Heart right ventricle (tissue), 16 donors: ENCODE measurements at regions not wholly inside any gene's neighbourhood (a gene's known extent, or its start where the extent isn't known, plus 50 kb on each side); places are given as distances from the start of the nearest gene placed in this dataset.

Source experiments
- ATAC-seq, 8 donors: fragments of 200-7000 bp; cut with Tn5 transposase; one replicate each; pipeline ENCODE4 v1.9.1; 2020; ENCODE audit warnings: mild to moderate bottlenecking in 8 of 8, moderate library complexity in 8 of 8, moderate number of reproducible peaks in 1 of 8
- DNase-seq, 2 donors: peaks; one replicate each; pipeline ENCODE4 v3.0.0-alpha.2; 2020
- H3K27ac ChIP-seq, 10 donors: fragments of 200-600 bp; sonication (generic) in 2 of 10; one replicate each; pipeline versions ENCODE4 v1.5.0 to v1.8.0; 2020 to 2022; ENCODE audit warnings: mild to moderate bottlenecking in 3 of 10
- H3K27me3 ChIP-seq, 7 donors: fragments of 200-600 bp; one replicate each; pipeline ENCODE4 v1.8.0; 2021 to 2022; ENCODE audit warnings: mild to moderate bottlenecking in 2 of 7
- H3K36me3 ChIP-seq, 9 donors: fragments of 200-600 bp; sonication (generic) in 1 of 9; one replicate each; pipeline versions ENCODE4 v1.5.0 to v1.8.0; 2020 to 2022; ENCODE audit warnings: mild to moderate bottlenecking in 2 of 9
- H3K4me1 ChIP-seq, 9 donors: fragments of 200-600 bp; sonication (generic) in 1 of 9; one replicate each; pipeline versions ENCODE4 v1.5.0 to v1.8.0; 2020 to 2022; ENCODE audit warnings: mild to moderate bottlenecking in 4 of 9
- H3K4me3 ChIP-seq, 10 donors: fragments of 200-600 bp; sonication (generic) in 2 of 10; one replicate each; pipeline versions ENCODE4 v1.5.0 to v1.8.0; 2020 to 2022; ENCODE audit warnings: mild to moderate bottlenecking in 7 of 10, moderate library complexity in 2 of 10
- H3K9me3 ChIP-seq, 11 donors: fragments of 200-600 bp in 10 of 11; sonication (generic) in 2 of 11; one replicate each; pipeline versions ENCODE4 v1.5.0 to v1.8.0; 2013 to 2022; ENCODE audit warnings: mild to moderate bottlenecking in 2 of 11, control low read depth in 1 of 11, moderate library complexity in 1 of 11
- WGBS, 2 donors: extraction: QIAGEN DNeasy Blood & Tissue Kit; methylation state at CpG; one replicate each; pipeline ENCODE4 v1.1.7; 2013; ENCODE audit warnings: inconsistent platforms in 1 of 2; 5-methylcytosine and 5-hydroxymethylcytosine counted together
- intact Hi-C, 10 donors: fragments of 100-400 bp; cut with DNase I; formaldehyde crosslinking; loops; one replicate each; pipeline versions ENCODE4 v1.11.1 to v1.14.2; 2022
- TF ChIP-seq, protein P1 (sequence below), 9 donors: fragments of 200-600 bp; sonication (generic) in 2 of 9; IDR thresholded peaks; one replicate each; pipeline versions ENCODE4 v1.5.0 to v1.8.0; 2021 to 2022; ENCODE audit warnings: antibody characterized with exemption in 9 of 9, mild to moderate bottlenecking in 5 of 9, moderate library complexity in 1 of 9
- donor health status: Arrhythmogenic right ventricular cardiomyopathy.
- donor health status: ischemic (EF 13 %, LVEDD 7.1; RV severe dilation, severe dysfunction).
- donor health status: healthy with polysubstance abuse.
- donor health status: DM: no; HTN: yes; CAD: no.
- donor health status: DM: no; HTN: no; CAD: no.
- donor health status: ischemic (EF 25% LVEDD 6.9; RV normal size, moderate dysfunction).
- donor health status: ischemic (EF 25% LVEDD 5.7; RV mildly dilated, moderate dysfunction).
- donor health status: healthy.
- donor health status: DM: yes; HTN: yes; CAD: no.
- donor health status: Ischemic cardiomyopathy.
- donor health status: ischemic (EF 35%, LVEDD 5.7; RV mildly dilated, moderate dysfunction).
- donor health status: nonischemic (EF 11% LVEDD 7.7; RV severe dilation, severe dysfunction).
- donor health status: DM: yes; HTN: yes; CAD: no.
- donor health status: PGD.
- donor health status: ischemic (EF 29% LVEDD 5.4; RV normal size, mild dysfunction).
- donor health status: nonischemic (EF 23%, LVEDD 6.1; RV moderate dilation, normal function).

GRCh38 chr12:41917938-41918341, 226.7 kb downstream of the GXYLT1 start:
- TF ChIP-seq, protein P1, sequence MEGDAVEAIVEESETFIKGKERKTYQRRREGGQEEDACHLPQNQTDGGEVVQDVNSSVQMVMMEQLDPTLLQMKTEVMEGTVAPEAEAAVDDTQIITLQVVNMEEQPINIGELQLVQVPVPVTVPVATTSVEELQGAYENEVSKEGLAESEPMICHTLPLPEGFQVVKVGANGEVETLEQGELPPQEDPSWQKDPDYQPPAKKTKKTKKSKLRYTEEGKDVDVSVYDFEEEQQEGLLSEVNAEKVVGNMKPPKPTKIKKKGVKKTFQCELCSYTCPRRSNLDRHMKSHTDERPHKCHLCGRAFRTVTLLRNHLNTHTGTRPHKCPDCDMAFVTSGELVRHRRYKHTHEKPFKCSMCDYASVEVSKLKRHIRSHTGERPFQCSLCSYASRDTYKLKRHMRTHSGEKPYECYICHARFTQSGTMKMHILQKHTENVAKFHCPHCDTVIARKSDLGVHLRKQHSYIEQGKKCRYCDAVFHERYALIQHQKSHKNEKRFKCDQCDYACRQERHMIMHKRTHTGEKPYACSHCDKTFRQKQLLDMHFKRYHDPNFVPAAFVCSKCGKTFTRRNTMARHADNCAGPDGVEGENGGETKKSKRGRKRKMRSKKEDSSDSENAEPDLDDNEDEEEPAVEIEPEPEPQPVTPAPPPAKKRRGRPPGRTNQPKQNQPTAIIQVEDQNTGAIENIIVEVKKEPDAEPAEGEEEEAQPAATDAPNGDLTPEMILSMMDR (IDR thresholded peaks at IDR 0.05), result no peak
- DNase-seq (no peak), ATAC-seq (peak in 7 of 8 donors; percentile 47 to 80 (median 70))
- H3K27ac ChIP-seq, result peak overlapping the region in 3 of 10 donors; percentile 38 to 54 (median 44)
- peak overlapping the region in 2 of 10 donors; percentile 13 to 19 for H3K4me3 ChIP-seq
- no peaks in the 10 kb centered on the region for H3K9me3 ChIP-seq
- H3K27me3 ChIP-seq, result no peaks in the 10 kb centered on the region
- peaks cover 0 to 23% (median 14%) of the 10 kb centered on the region in 9 donors for H3K4me1 ChIP-seq
- H3K36me3 ChIP-seq, result no peaks in the 10 kb centered on the region
- intact Hi-C loops, result no loop called here
- WGBS, 2 donors, result 6 to 8% methylated on average over 5 of the region's 5 CpGs

DNA sequence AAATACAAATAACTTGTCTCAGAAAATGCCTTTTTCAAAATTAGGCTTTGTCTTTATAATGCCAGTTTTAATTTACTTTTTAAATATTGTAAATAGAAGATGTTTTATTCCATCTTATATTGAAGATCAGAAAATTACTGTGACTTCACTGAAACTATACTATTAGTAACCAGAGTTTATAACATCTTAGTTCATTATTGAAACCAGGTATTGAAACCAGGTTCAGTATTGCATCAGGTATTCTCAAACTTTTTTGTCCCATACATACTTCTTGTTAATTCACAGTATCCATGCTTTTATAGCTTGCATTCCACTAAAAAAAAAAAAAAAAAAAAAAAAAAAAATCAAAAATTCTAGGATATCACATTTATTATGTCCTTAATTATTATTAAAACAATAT, 227.5 kb downstream of the GXYLT1 start:
- no peak overlapping the region for H3K4me3 ChIP-seq
- H3K27me3 ChIP-seq, result no peaks in the 10 kb centered on the region
- intact Hi-C loops, result no loop called here
- H3K4me1 ChIP-seq, result peaks cover 0 to 23% (median 14%) of the 10 kb centered on the region in 9 donors
- TF ChIP-seq, protein P1 (IDR thresholded peaks at IDR 0.05), result no peak
- DNase-seq (no peak), ATAC-seq (no peak)
- no peaks in the 10 kb centered on the region for H3K36me3 ChIP-seq
- no peak overlapping the region for H3K27ac ChIP-seq
- no peaks in the 10 kb centered on the region for H3K9me3 ChIP-seq

- intact Hi-C loops, result no loop called here
- no peak overlapping the region for H3K4me3 ChIP-seq
- WGBS, 2 donors, result 83 to 85% methylated on average over 6 of the region's 6 CpGs
- no peaks in the 10 kb centered on the region for H3K9me3 ChIP-seq
- H3K36me3 ChIP-seq, result no peaks in the 10 kb centered on the region
- H3K27ac ChIP-seq, result no peak overlapping the region
- no peaks in the 10 kb centered on the region for H3K27me3 ChIP-seq
- ATAC-seq (no peak), DNase-seq (no peak)
- TF ChIP-seq, protein P1 (IDR thresholded peaks at IDR 0.05), result no peak
- peaks cover 0 to 6% (median 0%) of the 10 kb centered on the region in 9 donors for H3K4me1 ChIP-seq
Observed at GRCh38 chr12:41910578-41911320, 233.9 kb downstream of the GXYLT1 start.

- DNase-seq, result no peak
- Histone ChIP-seq H3K4me1 (peaks cover 0 to 7% (median 0%) of the 10 kb centered on the region in 9 donors), H3K27me3 (no peaks in the 10 kb centered on the region), H3K4me3 (no peak overlapping the region), H3K27ac (no peak overlapping the region), H3K36me3 (no peaks in the 10 kb centered on the region), H3K9me3 (no peaks in the 10 kb centered on the region)
- 83 to 87% methylated on average over 4 of the region's 4 CpGs for WGBS, 2 donors
- intact Hi-C loops, result no loop called here
- TF ChIP-seq, protein P1 (IDR thresholded peaks at IDR 0.05), result no peak
- ATAC-seq, result no peak
Observed at GRCh38 chr12:41908206-41908605, 236.5 kb downstream of the GXYLT1 start.
